HCT116 (cell line): ENCODE measurements at regions not wholly inside any gene's neighbourhood (a gene's known extent, or its start where the extent isn't known, plus 50 kb on each side); places are given as distances from the start of the nearest gene placed in this dataset.

Source experiments
- ATAC-seq: fragments of 200-7000 bp; cut with Tn5 transposase; 2 replicates; pipeline ENCODE4 v1.9.1; 2020; ENCODE audit warnings: mild to moderate bottlenecking, moderate library complexity
- BruUV-seq: library from RNA; stranded (reverse); fragments of 400-500 nt; replicated peaks from 2 replicates; lab custom pipeline; 2021; lab: Mats Ljungman, UMichigan
- CTCF ChIA-PET: fragments of 300-600 bp; sonication (Branson Sonifier 250); formaldehyde crosslinking; loops from one replicate; lab custom pipeline; 2021; ENCODE audit warnings: antibody characterized with exemption; lab: Charles Lee
- POLR2A ChIA-PET: fragments of 300-600, 350-600 bp; sonication (Branson Sonifier 250); formaldehyde crosslinking; loops from one replicate; lab custom pipeline; 2021; ENCODE audit warnings: antibody characterized with exemption; lab: Charles Lee
- RAD21 ChIA-PET, 2 experiments: fragments of 300-600 bp; sonication (Branson Sonifier 250); formaldehyde crosslinking; loops; one replicate each; lab custom pipeline; 2023; ENCODE audit warnings: low total read pairs in 2 of 2; ENCODE audit not compliant: uncharacterized antibody in 2 of 2, unreplicated experiment in 2 of 2, low non-redundant PET in 1 of 2; lab: Charles Lee
- DNase-seq: peaks from one replicate; pipeline ENCODE4 v3.0.0-alpha.2; 2010; ENCODE audit warnings: low read depth, low spot score
- H2AFZ ChIP-seq: fragments of 200-600 bp; shearing (Covaris generic), sonication (generic); 2 replicates; pipeline ENCODE4 v1.6.1; 2017; ENCODE audit warnings: low read depth, mixed run types, mixed read lengths, antibody characterized with exemption, low read length; ENCODE audit not compliant: poor library complexity, severe bottlenecking
- H3K27ac ChIP-seq: 2 replicates; pipeline ENCODE4 v1.5.1; 2012; ENCODE audit warnings: low read depth, low read length
- H3K27me3 ChIP-seq: fragments of 200-600 bp; sonication (generic); 2 replicates; pipeline ENCODE4 v1.6.1; 2016; ENCODE audit warnings: mixed run types, low read length, mixed read lengths; ENCODE audit not compliant: insufficient read depth
- H3K36me3 ChIP-seq, 2 experiments: fragments of 200-500 bp in 1 of 2; fragments of 200-600 bp in 1 of 2; sonication (Bioruptor generic) in 1 of 2; sonication (generic) in 1 of 2; 2 replicates each; pipeline versions ENCODE4 v1.5.1 to v1.6.1; 2014 to 2016; ENCODE audit warnings: low read length in 2 of 2, inconsistent platforms in 1 of 2, mixed read lengths in 1 of 2, mixed run types in 1 of 2; ENCODE audit not compliant: insufficient read depth in 2 of 2, control insufficient read depth in 1 of 2
- H3K4me1 ChIP-seq, 2 experiments: fragments of 200-600 bp in 1 of 2; sonication (generic) in 1 of 2; 2 replicates each; pipeline versions ENCODE4 v1.5.1 to v1.6.1; 2012 to 2017; ENCODE audit warnings: low read length in 2 of 2, inconsistent platforms in 1 of 2, mild to moderate bottlenecking in 1 of 2, mixed read lengths in 1 of 2, mixed run types in 1 of 2, moderate library complexity in 1 of 2; ENCODE audit not compliant: insufficient read depth in 2 of 2, control insufficient read depth in 1 of 2
- H3K4me2 ChIP-seq: fragments of 200-600 bp; sonication (generic); 2 replicates; pipeline ENCODE4 v1.6.1; 2017; ENCODE audit warnings: mixed run types, low read length, mixed read lengths
- H3K4me3 ChIP-seq, 2 experiments: fragments of 200-600 bp in 1 of 2; sonication (generic) in 1 of 2; replicated peaks in 1 of 2; 2 replicates each; pipeline ENCODE4 v1.5.1; 2011 to 2016; ENCODE audit warnings: low read length in 2 of 2, control low read depth in 1 of 2, low read depth in 1 of 2, mild to moderate bottlenecking in 1 of 2, mixed read lengths in 1 of 2, mixed run types in 1 of 2
- H3K79me2 ChIP-seq: fragments of 200-600 bp; sonication (generic); 2 replicates; pipeline ENCODE4 v1.6.1; 2017; ENCODE audit warnings: mild to moderate bottlenecking, mixed run types, low read length, moderate library complexity, mixed read lengths; ENCODE audit not compliant: insufficient read depth
- H3K9ac ChIP-seq: fragments of 200-600 bp; sonication (generic); 2 replicates; pipeline ENCODE4 v1.6.1; 2016; ENCODE audit warnings: low read length, mixed read lengths
- H3K9me2 ChIP-seq: fragments of 200-600 bp; sonication (generic), shearing (Covaris generic); 2 replicates; pipeline ENCODE4 v1.6.1; 2017; ENCODE audit warnings: mixed run types, mild to moderate bottlenecking, moderate library complexity; ENCODE audit not compliant: insufficient read depth
- H3K9me3 ChIP-seq, 2 experiments: fragments of 200-500 bp in 1 of 2; fragments of 200-600 bp in 1 of 2; sonication (Bioruptor generic) in 1 of 2; sonication (generic) in 1 of 2; 2 replicates each; pipeline ENCODE4 v1.6.1; 2014 to 2017; ENCODE audit warnings: low read length in 2 of 2, mixed read lengths in 2 of 2, inconsistent platforms in 1 of 2, low read depth in 1 of 2, mild to moderate bottlenecking in 1 of 2, mixed run types in 1 of 2, moderate library complexity in 1 of 2; ENCODE audit not compliant: control insufficient read depth in 1 of 2, insufficient read depth in 1 of 2
- H4K20me1 ChIP-seq: fragments of 200-600 bp; sonication (generic), shearing (Covaris generic); 2 replicates; pipeline ENCODE4 v1.6.1; 2017; ENCODE audit warnings: mixed run types, mild to moderate bottlenecking, moderate library complexity; ENCODE audit not compliant: insufficient read depth
- ATF3 ChIP-seq: IDR thresholded peaks from 2 replicates; pipeline ENCODE4 v1.6.1; 2012
- CBX3 ChIP-seq: IDR thresholded peaks from 2 replicates; pipeline ENCODE4 v1.6.1; 2012; ENCODE audit warnings: low read depth
- CEBPB ChIP-seq: IDR thresholded peaks from 2 replicates; pipeline ENCODE4 v1.6.1; 2012; ENCODE audit warnings: low read depth
- CTCF ChIP-seq, 3 experiments: fragments of 200-600 bp in 1 of 3; sonication (generic) in 1 of 3; IDR thresholded peaks in 2 of 3; conservative IDR thresholded peaks in 1 of 3; 2 replicates each; pipeline ENCODE4 v1.5.1; 2012 to 2017; ENCODE audit warnings: low read depth in 2 of 3, low read length in 2 of 3, antibody characterized with exemption in 1 of 3, borderline replicate concordance in 1 of 3, control low read depth in 1 of 3, mild to moderate bottlenecking in 1 of 3, mixed read lengths in 1 of 3, mixed run types in 1 of 3, moderate library complexity in 1 of 3; ENCODE audit not compliant: insufficient read depth in 1 of 3
- EGR1 ChIP-seq: IDR thresholded peaks from 2 replicates; pipeline ENCODE4 v1.6.1; 2012; ENCODE audit warnings: low read depth
- ELF1 ChIP-seq: IDR thresholded peaks from 2 replicates; pipeline ENCODE4 v1.6.1; 2012; ENCODE audit warnings: low read depth, borderline replicate concordance
- EZH2 ChIP-seq: fragments of 200-600 bp; sonication (generic); IDR thresholded peaks from 2 replicates; pipeline ENCODE4 v1.6.1; 2017; ENCODE audit warnings: antibody characterized with exemption, mixed run types
- EZH2phosphoT487 ChIP-seq: fragments of 200-600 bp; IDR thresholded peaks from 2 replicates; pipeline ENCODE4 v1.6.1; 2018; ENCODE audit warnings: antibody characterized with exemption, borderline replicate concordance
- JUND ChIP-seq: IDR thresholded peaks from 2 replicates; pipeline ENCODE4 v1.6.1; 2012
- MAX ChIP-seq: IDR thresholded peaks from 2 replicates; pipeline ENCODE4 v1.6.1; 2012
- POLR2A ChIP-seq: IDR thresholded peaks from 2 replicates; pipeline ENCODE4 v1.7.0; 2011; ENCODE audit warnings: borderline replicate concordance; ENCODE audit not compliant: insufficient read depth, insufficient read length; ENCODE audit errors: extremely low read depth
- POLR2AphosphoS5 ChIP-seq: IDR thresholded peaks from 2 replicates; pipeline ENCODE4 v1.6.1; 2011; ENCODE audit warnings: mild to moderate bottlenecking, low read depth, low read length, moderate library complexity
- RAD21 ChIP-seq: IDR thresholded peaks from 2 replicates; pipeline ENCODE4 v1.6.1; 2012; ENCODE audit warnings: low read depth, mild to moderate bottlenecking
- REST ChIP-seq: IDR thresholded peaks from 2 replicates; pipeline ENCODE4 v1.6.1; 2012; ENCODE audit warnings: low read depth
- SP1 ChIP-seq: IDR thresholded peaks from 2 replicates; pipeline ENCODE4 v1.6.1; 2012; ENCODE audit warnings: low read depth
- TCF7L2 ChIP-seq: IDR thresholded peaks from 2 replicates; pipeline ENCODE4 v1.7.0; 2011; ENCODE audit warnings: borderline replicate concordance, inconsistent platforms; ENCODE audit not compliant: insufficient read depth, insufficient read length; ENCODE audit errors: extremely low read depth
- YY1 ChIP-seq: IDR thresholded peaks from 2 replicates; pipeline ENCODE4 v1.6.1; 2011; ENCODE audit warnings: low read length, low read depth, moderate library complexity, mild to moderate bottlenecking; ENCODE audit not compliant: insufficient replicate concordance; ENCODE audit errors: extremely low read depth
- ZBTB33 ChIP-seq: IDR thresholded peaks from 2 replicates; pipeline ENCODE4 v1.6.1; 2011; ENCODE audit warnings: mild to moderate bottlenecking, low read length, moderate library complexity; ENCODE audit not compliant: insufficient replicate concordance; ENCODE audit errors: extremely low read depth
- ZFX ChIP-seq: fragments of 450-650 bp; IDR thresholded peaks from 2 replicates; pipeline ENCODE4 v1.6.1; 2017
- intact Hi-C: fragments of 100-400 bp; cut with micrococcal nuclease; formaldehyde crosslinking; loops from 2 replicates; pipeline ENCODE4 v1.10.0; 2022

GRCh38 chr11:93939084-93939760, 81.9 kb upstream of the HEPHL1 start (continued):
- TF ChIP-seq ZBTB33 (no peak), YY1 (no peak), CEBPB (no peak), CBX3 (no peak)
- TF ChIP-seq, all 23 proteins: peak for 0

GRCh38 chr11:93940395-93940794, 80.8 kb upstream of the HEPHL1 start:
- Histone ChIP-seq H3K4me2 (no peak overlapping the region), H3K9me3 (no peaks in the 10 kb centered on the region), H3K4me1 (no peaks in the 10 kb centered on the region), H3K9me2 (no peaks in the 10 kb centered on the region), H2AFZ (no peak overlapping the region), H3K27me3 (peaks cover 17% of the 10 kb centered on the region; the same call in 1 of the 2 replicates), H4K20me1 (no peaks in the 10 kb centered on the region), H3K79me2 (no peaks in the 10 kb centered on the region), H3K36me3 (no peaks in the 10 kb centered on the region), H3K4me3 (no peak overlapping the region), H3K9ac (no peak overlapping the region), H3K27ac (no peak overlapping the region)
- CTCF ChIA-PET = no interaction called here
- BruUV-seq = no TSS peak
- DNase-seq = no peak
- RAD21 ChIA-PET = no interaction called here
- POLR2A ChIA-PET = no interaction called here
- no peak for ATAC-seq
- intact Hi-C loops = no loop called here
- no peak for TF ChIP-seq CBX3
- no peak for TF ChIP-seq EZH2phosphoT487
- no peak for TF ChIP-seq TCF7L2
- no peak for TF ChIP-seq RAD21
- TF ChIP-seq POLR2AphosphoS5 = no peak
- no peak for TF ChIP-seq ATF3
- TF ChIP-seq JUND = no peak
- TF ChIP-seq SP1 = no peak
- TF ChIP-seq ZFX = no peak
- no peak for TF ChIP-seq REST
- no peak for TF ChIP-seq EGR1
- no peak for TF ChIP-seq MAX
- TF ChIP-seq ELF1 = no peak
- no peak for TF ChIP-seq POLR2A
- no peak for TF ChIP-seq CTCF (IDR thresholded peaks at IDR 0.05 in 2 of 3, conservative IDR thresholded peaks at IDR 0.05 in 1 of 3; ENCODE audit: borderline replicate concordance in 1 of 3, insufficient read depth in 1 of 3, low read depth in 2 of 3, low read length in 2 of 3)
- no peak for TF ChIP-seq EZH2
